ENCODE measurements at regions not wholly inside any gene's neighbourhood (a gene's known extent, or its start where the extent isn't known, plus 50 kb on each side); places are given as distances from the start of the nearest gene placed in this dataset.

DNA sequence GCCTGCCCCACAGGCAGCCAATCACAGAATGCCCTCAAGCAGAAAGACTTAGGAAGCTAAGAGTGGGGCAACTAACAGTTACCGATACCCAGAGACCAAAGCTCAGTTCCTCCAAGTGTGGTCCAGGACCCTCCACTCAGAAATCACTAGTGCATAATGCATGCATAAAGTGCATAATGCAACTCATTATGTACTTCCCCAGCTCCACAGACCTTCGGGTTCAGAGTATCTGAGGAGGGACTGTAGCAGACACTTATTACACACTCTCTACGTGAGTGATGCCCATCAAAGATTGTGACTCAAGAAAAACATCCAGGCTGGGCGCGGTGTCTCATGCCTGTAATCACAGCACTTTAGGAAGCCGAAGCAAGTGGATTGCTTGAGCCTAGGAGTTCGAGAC lies 328.0 kb downstream of the BCOR start:
- TF ChIP-seq SUZ12 (IDR thresholded peaks at IDR 0.05; ENCODE audit: extremely low read depth, insufficient read depth, insufficient read length) = no peak
- TF ChIP-seq YY1 (IDR thresholded peaks at IDR 0.05; ENCODE audit: insufficient read depth, insufficient read length) = no peak
- no peak for TF ChIP-seq ZNF274 (IDR thresholded peaks at IDR 0.05; ENCODE audit: low read depth, low read length)

All from NT2/D1 (cell line).